ENCODE measurements at regions not wholly inside any gene's neighbourhood (a gene's known extent, or its start where the extent isn't known, plus 50 kb on each side); places are given as distances from the start of the nearest gene placed in this dataset.

DNA sequence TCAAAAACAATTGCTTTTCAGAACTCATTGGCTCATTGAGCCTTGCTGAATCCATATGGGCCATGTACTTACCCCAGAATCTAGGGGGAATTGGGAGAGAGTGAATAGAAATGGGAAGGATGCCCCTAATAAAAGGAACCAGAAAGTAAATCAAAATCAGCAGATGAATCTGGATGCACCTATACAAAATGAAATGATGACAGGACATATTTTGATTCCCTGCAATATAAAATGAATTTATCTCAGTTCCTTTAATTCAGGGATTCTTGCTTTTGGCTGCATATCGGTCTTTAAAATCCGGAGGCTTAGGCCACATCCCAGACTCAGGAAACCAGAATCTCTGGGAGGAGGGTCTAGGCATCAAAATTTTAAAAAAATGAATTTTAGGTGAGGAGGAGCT, 107.7 kb upstream of the NEO1 start:
- no peaks in the 10 kb centered on the region for H3K4me1 Mint-ChIP-seq (ENCODE audit: insufficient read depth, unreplicated experiment)
- BruUV-seq (replicated peaks): no TSS peak
- no peaks in the 10 kb centered on the region for H3K9me3 Mint-ChIP-seq (ENCODE audit: unreplicated experiment)
- H3K27ac Mint-ChIP-seq (ENCODE audit: low read depth, unreplicated experiment): no peak overlapping the region
- intact Hi-C loops (cut with micrococcal nuclease): no loop called here
- no peak overlapping the region for H3K4me3 Mint-ChIP-seq (ENCODE audit: unreplicated experiment)
- DNase-seq (ENCODE audit: unreplicated experiment): no peak
- TF ChIP-seq, protein P1, sequence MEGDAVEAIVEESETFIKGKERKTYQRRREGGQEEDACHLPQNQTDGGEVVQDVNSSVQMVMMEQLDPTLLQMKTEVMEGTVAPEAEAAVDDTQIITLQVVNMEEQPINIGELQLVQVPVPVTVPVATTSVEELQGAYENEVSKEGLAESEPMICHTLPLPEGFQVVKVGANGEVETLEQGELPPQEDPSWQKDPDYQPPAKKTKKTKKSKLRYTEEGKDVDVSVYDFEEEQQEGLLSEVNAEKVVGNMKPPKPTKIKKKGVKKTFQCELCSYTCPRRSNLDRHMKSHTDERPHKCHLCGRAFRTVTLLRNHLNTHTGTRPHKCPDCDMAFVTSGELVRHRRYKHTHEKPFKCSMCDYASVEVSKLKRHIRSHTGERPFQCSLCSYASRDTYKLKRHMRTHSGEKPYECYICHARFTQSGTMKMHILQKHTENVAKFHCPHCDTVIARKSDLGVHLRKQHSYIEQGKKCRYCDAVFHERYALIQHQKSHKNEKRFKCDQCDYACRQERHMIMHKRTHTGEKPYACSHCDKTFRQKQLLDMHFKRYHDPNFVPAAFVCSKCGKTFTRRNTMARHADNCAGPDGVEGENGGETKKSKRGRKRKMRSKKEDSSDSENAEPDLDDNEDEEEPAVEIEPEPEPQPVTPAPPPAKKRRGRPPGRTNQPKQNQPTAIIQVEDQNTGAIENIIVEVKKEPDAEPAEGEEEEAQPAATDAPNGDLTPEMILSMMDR (IDR thresholded peaks at IDR 0.05; ENCODE audit: unreplicated experiment): no peak
- CTCF ChIA-PET: no interaction called here
- peaks cover 19% of the 10 kb centered on the region for H3K27me3 Mint-ChIP-seq (ENCODE audit: insufficient read depth, unreplicated experiment)
- H3K36me3 Mint-ChIP-seq (ENCODE audit: insufficient read depth, unreplicated experiment): peaks cover 4% of the 10 kb centered on the region
- POLR2A ChIA-PET: interaction anchor here (1.3 kb wide), 1 partner anchor 10 kb away, joined by 3 read pairs; no protein-coding TSS in a partner anchor

DNA sequence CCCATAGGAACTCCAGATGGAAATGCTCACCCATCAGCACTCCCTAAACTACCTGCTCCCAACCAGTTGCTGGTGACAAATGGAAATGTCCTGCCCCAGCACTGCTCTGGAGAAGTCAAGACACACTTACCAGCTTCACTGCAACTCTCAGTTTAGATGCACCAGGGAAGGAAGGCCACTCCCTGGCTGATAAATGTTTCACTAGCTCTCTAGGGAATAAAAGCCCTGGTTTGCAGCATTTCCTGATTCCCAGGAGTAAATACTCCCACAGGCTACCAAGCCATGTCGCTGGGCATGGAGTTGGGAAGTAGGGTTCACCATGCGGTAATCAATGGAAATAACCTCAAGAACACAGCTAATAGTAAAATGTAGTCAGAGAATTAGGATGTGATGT, 112.0 kb upstream of the NEO1 start:
- intact Hi-C loops (cut with micrococcal nuclease): no loop called here
- H3K27ac Mint-ChIP-seq (ENCODE audit: low read depth, unreplicated experiment): no peak overlapping the region
- no peaks in the 10 kb centered on the region for H3K36me3 Mint-ChIP-seq (ENCODE audit: insufficient read depth, unreplicated experiment)
- TF ChIP-seq, protein P1 (IDR thresholded peaks at IDR 0.05; ENCODE audit: unreplicated experiment): no peak
- no peaks in the 10 kb centered on the region for H3K4me1 Mint-ChIP-seq (ENCODE audit: insufficient read depth, unreplicated experiment)
- H3K27me3 Mint-ChIP-seq (ENCODE audit: insufficient read depth, unreplicated experiment): peaks cover 19% of the 10 kb centered on the region
- no peak overlapping the region for H3K4me3 Mint-ChIP-seq (ENCODE audit: unreplicated experiment)
- CTCF ChIA-PET: interaction anchor here (0.6 to 0.7 kb wide), 2 partner anchors 57 to 132 kb away, joined by 3 read pairs; no protein-coding TSS in a partner anchor
- POLR2A ChIA-PET: no interaction called here
- H3K9me3 Mint-ChIP-seq (ENCODE audit: unreplicated experiment): no peaks in the 10 kb centered on the region
- BruUV-seq (replicated peaks): no TSS peak
- no peak for DNase-seq (ENCODE audit: unreplicated experiment)

DNA sequence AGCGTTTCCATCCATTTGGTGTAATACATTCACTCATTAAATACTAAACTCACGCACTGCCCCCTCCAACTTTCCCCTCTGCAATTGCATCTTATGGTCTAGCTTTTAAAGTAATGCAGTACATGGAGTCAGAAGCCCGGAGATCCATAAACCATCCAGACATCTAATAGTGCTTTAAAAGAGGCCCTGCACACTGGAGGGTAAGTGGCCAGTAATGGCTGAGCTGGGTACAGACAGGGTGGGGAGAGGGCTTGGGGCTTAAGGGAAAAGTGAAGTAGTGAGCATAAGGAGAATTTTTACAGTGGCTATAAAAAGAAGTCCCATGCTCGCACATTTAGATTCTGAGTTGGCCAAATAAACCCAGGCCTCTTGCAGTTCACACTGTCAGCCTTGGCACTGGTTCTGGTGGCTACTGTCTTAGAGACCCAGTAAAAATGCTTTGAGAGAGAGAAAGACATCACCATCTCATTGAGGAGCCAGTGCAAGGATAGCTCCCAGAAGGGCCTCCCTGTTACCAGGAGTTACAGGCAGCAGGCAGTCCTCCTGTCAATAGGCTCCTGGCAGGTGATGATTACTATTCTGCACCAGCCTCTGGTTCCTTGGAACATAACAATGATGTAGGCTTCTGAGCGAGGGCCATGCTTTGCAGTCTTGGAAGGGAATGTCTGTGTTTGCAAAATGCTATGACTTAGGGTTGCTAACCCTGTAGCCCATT, 112.6 kb upstream of the NEO1 start:
- TF ChIP-seq, protein P1 (IDR thresholded peaks at IDR 0.05; ENCODE audit: unreplicated experiment): no peak
- no peak for DNase-seq (ENCODE audit: unreplicated experiment)
- CTCF ChIA-PET: interaction anchor here (0.6 to 0.7 kb wide), 2 partner anchors 57 to 132 kb away, joined by 3 read pairs; no protein-coding TSS in a partner anchor
- H3K27me3 Mint-ChIP-seq (ENCODE audit: insufficient read depth, unreplicated experiment): peaks cover 13% of the 10 kb centered on the region
- intact Hi-C loops (cut with micrococcal nuclease): no loop called here
- H3K36me3 Mint-ChIP-seq (ENCODE audit: insufficient read depth, unreplicated experiment): no peaks in the 10 kb centered on the region
- H3K4me1 Mint-ChIP-seq (ENCODE audit: insufficient read depth, unreplicated experiment): no peaks in the 10 kb centered on the region
- POLR2A ChIA-PET: no interaction called here
- H3K4me3 Mint-ChIP-seq (ENCODE audit: unreplicated experiment): no peak overlapping the region
- no TSS peak for BruUV-seq (replicated peaks)
- H3K9me3 Mint-ChIP-seq (ENCODE audit: unreplicated experiment): no peaks in the 10 kb centered on the region
- no peak overlapping the region for H3K27ac Mint-ChIP-seq (ENCODE audit: low read depth, unreplicated experiment)

DNA sequence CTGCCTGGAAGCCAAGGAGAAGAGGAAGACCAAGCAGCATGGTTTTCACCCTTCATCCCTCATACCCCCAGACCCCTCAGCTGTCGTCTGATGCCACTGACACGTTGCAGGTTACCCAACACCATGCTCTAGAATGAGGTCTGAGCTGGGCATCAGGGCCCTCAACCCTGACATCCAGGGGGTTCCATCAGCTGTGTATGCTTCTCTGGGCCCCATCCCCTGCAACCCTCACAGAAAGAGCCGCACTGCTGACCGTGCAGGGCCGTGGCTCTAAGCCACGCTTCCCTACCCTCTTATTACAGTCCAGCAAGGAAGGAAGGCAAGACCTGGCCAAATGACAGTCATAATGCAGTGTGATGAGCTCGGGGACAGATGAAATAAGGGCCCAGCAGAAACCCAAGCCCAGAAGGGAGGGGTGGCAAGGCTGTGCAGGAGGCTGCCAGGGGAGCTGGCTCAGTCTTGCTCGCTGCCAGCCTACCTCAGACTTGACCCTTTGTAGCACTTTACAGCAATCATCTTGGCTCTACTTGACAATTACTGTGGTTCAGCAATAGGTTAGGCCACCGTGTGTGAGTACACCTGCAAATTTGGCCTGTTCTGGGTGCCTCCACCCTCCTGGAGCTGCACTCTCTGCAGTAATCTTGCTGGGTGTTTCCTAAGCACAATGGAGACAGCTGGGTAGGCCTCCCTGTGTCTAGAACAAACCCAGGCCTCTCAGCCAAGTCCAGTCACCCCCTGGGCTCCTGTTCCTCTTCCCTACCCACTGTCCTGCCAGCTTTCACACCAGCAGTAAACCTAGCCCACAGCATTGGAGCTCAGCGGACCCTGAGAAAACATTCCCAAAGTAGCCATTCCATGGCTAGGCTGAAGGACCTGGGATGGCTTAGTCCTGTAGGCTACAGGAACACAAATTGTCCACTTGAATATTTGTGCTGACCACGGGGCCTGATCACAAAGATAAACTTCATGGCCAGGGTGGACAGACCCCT, 115.3 kb upstream of the NEO1 start:
- BruUV-seq (replicated peaks): no TSS peak
- H3K4me3 Mint-ChIP-seq (ENCODE audit: unreplicated experiment): no peak overlapping the region
- intact Hi-C loops (cut with micrococcal nuclease): no loop called here
- CTCF ChIA-PET: interaction anchor here (0.9 kb wide), 1 partner anchor 18 kb away, joined by 3 read pairs; no protein-coding TSS in a partner anchor
- no peaks in the 10 kb centered on the region for H3K9me3 Mint-ChIP-seq (ENCODE audit: unreplicated experiment)
- TF ChIP-seq, protein P1 (IDR thresholded peaks at IDR 0.05; ENCODE audit: unreplicated experiment): no peak
- H3K4me1 Mint-ChIP-seq (ENCODE audit: insufficient read depth, unreplicated experiment): no peaks in the 10 kb centered on the region
- H3K36me3 Mint-ChIP-seq (ENCODE audit: insufficient read depth, unreplicated experiment): no peaks in the 10 kb centered on the region
- POLR2A ChIA-PET: no interaction called here
- no peak for DNase-seq (ENCODE audit: unreplicated experiment)
- H3K27ac Mint-ChIP-seq (ENCODE audit: low read depth, unreplicated experiment): no peak overlapping the region
- peaks cover 22% of the 10 kb centered on the region for H3K27me3 Mint-ChIP-seq (ENCODE audit: insufficient read depth, unreplicated experiment)

Measured in MCF 10A (cell line).